ENCODE measurements at regions not wholly inside any gene's neighbourhood (a gene's known extent, or its start where the extent isn't known, plus 50 kb on each side); places are given as distances from the start of the nearest gene placed in this dataset.
"Not testable (repeated sequence)": the region's sequence is repeated elsewhere in the genome, so short reads cannot be mapped to it uniquely, and the experiment has no call there.

DNA sequence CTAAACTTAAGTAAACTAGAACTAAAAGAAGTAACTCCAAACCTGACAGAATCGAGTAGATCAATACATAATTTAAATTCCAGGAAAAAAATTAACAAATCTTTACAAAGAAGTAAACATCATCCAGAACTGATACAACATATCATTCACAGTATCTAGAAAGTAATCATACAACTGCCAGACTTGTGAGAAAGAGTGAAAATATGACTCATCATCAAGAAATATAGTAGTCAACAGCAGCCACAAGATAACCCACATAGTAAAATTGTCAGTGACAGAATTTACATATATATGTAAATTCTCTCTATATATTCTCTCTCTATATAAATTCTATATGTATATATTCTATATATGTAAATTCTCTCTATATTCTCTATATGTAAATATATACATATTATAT is 242.8 kb upstream of the RGS17 start:
- no peak for DNase-seq

- no peak for DNase-seq
These were observed 237.0 kb upstream of the RGS17 start for GRCh38 chr6:153368131-153368530.

DNA sequence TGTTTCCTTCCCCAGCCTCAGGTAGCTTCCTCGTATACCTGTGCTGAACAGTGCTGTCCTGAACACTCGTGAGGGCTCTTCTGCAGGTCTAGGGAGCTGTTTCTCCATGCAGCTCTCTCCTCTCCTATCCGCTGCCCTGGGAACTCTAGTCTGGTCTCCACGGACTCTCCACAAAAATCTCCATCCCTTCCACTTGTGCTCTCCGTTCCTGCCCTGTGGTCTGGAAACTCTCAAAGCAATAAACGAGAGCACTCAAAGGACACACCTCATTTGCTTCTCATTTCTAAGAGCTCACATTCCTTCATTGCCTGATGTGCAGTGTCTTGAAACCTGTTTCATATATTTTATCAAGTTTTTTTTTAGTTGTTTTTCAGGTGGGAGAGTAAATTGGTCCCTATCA is 235.9 kb upstream of the RGS17 start:
- no peak for DNase-seq

DNA sequence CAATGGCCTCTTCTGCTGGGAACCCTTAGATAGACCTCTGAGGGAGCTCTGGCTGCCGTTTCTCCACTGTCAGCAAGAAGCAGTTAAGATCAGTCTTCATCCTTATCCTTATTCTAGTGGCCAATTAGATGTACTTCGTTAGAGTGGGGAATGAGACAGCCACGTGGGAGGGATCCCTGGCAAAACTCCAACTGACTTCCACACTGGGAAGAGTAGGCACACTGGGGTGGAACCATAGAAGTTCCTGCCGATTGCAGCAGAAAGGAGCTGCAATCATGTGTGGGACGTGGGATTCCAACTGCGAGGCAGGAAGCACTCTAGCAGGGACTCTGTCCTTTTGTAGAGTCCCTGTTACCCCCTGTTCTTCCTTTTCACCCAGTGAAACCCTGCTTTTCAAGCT is 226.3 kb upstream of the RGS17 start:
- no peak for DNase-seq

DNA sequence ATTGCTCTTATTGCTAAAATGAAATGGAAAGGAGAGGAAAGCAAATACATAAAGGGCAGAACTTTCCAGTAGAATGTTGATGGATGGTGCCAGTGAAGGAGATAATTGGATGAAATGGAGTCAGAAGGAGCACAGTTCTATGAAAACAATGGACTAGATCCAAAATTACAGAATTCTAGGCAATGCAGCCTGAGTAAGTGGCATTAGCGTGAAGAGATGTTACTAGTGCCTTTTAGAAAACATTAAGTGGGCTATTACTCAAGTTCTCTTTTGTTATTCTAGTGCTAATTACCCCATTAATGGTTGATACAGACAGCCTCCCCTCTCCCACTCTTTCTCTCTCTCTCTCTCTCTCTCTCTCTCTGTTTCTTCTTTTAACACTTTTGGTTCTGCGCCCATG is 209.5 kb upstream of the RGS17 start:
- no peak for DNase-seq

- DNase-seq: no peak
These were observed 203.0 kb upstream of the RGS17 start for GRCh38 chr6:153334121-153334520.

GRCh38 chr6:153331221-153331620 is 200.1 kb upstream of the RGS17 start:
- not testable (repeated sequence) for DNase-seq

GRCh38 chr6:153328194-153328593 is 197.1 kb upstream of the RGS17 start:
- DNase-seq: no peak

DNA sequence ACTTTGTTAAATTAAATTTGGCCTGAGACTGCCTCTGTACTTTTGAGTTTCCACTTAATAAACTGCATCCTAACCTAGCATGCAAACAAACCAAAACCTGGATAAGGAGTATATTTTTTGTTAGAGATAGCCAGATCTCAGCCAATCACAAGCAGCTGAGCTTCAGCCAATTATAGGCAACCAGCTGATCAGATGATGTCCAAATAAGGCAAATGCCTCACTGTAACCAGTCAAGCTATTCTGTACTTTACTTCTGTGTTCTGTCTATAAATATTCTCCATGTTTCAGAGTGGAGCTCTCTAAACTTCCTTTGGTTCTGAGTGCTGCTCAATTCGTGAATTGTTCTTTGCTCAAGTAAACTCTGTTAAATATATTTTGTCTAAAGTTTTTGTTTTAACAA is 194.6 kb upstream of the RGS17 start:
- DNase-seq: no peak

DNA sequence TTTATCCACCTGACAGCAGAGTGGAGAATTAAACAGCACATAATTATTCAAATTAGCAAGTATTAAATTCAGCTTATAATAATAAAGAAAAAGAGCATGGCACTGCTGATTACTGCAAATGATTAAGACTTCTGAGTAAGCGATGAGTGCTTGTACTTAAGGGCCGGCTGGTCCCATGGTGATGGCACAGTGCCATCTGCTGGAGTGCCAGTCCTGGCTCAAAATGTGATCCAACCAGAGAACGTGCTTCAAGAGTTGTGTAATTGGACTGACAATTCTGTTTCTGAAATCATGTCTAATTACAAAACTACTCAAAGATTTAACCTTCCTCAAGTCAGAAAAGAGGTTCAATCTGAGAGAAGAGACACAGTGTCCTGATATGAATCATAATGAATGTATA is 181.6 kb upstream of the RGS17 start:
- peak; percentile 47 to 67 for DNase-seq

- no peak for DNase-seq
These were observed 178.6 kb upstream of the RGS17 start for GRCh38 chr6:153309651-153310050.

DNA sequence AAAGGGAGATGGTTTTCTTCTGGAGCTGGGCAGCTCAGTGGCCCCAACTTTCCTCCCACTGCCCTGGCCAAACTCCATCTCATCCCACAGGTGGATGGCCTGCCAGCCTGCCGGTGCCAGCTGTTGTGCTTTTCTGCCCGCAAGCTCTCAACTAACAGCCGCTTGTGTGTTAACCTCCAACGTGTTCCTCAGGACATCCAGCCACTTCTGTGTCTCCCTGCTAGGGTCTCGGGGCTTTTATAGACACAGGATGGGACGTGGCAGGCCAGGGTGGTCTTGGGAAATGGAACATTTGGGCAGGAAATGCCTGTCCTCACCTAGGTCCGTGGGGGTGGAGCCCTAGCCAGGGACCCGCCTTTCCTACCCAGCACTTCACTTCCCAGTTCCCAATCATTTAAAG is 171.1 kb upstream of the RGS17 start:
- DNase-seq: no peak

DNA sequence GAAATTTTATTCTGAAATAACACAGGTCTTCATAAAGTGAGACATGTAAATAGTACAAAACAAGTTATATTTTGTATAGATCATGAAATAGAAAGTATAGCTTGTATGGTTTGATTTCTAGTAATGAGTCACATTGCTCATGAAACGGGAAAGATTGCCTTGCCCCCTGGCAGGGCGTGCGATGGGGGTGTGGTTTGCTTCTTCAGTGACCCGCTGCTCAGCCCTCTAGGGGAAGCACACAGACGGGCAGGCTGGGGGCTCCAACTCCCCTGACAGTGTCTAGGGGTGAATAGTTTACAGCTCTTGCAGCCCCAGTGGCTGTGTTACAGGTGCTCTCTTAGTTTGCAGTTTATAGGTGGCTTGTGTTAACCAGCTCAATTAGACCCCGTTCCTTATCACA is 170.5 kb upstream of the RGS17 start:
- DNase-seq: no peak

GRCh38 chr6:153282456-153282855 is 151.4 kb upstream of the RGS17 start:
- DNase-seq: not testable (repeated sequence)

- DNase-seq: no peak
These were observed 144.9 kb upstream of the RGS17 start for GRCh38 chr6:153275997-153276396.

DNA sequence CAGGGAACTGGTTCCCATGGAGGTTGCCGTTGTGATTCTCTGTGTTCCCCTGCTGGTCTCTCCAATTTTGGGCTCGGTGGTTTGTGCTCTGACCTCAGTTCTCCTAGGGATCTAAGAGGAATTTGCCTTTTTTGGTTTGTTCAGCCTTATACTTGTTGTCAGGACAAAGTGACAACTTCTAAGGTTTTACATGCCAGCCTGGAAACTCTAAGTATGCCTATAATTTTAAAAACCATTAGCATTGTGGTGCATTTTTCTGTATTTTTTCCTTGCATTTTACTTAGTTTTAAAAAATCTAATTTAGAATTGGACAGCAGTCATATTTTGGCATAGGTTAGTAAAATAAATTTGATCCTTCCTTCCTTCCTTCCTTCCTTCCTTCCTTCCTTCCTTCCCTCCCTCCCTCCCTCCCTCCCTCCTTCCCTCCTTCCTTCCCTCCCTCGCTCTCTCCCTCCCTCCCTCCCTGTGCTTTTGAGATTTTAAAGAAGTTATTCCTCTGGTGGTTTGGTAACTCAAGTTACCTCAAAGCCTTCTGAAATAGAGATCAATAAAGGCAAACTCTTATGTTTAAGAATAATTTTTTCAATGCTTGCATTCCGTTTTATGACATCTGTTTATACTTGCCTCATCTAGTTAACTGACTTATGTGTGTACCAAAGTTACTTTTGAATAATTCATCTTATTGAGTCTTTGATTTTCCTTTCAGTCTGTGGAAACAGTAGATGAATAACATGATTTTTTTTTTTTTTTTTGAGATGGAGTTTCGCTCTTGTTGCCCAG is 141.3 kb upstream of the RGS17 start:
- no peak for DNase-seq

- DNase-seq: no peak
These were observed 132.4 kb upstream of the RGS17 start for GRCh38 chr6:153263489-153263888.

DNA sequence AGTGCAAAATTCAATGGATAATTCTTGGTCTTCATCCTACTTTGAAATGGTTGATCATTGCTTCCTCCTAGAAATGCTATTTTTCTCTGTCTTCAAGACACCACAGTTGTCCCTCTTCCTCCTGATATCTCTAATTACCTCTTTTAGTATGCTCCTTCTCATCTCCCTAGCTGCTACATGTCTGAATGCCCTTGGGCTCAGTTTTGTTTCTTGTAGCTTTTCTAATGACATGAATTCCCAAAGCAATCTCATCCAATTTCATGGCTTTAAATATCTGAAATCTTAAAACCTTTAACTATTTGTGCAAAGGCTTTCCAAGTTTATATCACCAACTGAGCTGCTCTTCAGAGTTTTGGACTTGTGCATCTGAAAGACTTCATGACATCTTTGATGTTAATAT is 120.2 kb upstream of the RGS17 start:
- no peak for DNase-seq

GRCh38 chr6:153237670-153238069 is 106.6 kb upstream of the RGS17 start:
- no peak for DNase-seq

DNA sequence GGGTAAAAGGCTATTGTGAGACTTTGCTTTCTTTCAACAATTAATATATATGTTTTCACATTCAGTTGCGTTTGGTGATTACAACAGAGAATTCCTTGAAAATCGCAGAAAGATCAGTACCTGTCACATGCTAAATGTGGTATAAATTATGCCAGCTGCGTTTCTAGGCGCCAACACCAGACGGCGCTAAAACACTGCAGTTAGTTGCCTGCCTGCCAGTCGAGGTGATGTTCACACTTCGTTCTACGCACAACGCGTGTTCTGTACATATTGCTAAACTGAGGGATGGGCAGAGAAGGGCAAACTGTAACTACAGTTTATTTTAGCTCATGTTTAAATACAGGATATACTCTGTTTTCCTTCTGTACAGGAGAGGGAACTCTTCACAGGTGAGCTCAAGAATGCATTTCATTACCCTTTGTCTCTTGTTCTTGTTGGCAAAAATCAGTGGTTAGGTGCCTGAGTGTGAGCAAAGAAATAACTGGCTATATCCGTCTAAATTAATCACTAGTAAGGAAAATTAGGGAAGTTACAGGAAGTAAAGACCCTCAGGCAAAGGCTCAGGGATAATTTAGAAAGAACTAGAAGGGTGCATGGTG is 100.1 kb upstream of the RGS17 start:
- DNase-seq: peak; percentile 29 to 40

DNA sequence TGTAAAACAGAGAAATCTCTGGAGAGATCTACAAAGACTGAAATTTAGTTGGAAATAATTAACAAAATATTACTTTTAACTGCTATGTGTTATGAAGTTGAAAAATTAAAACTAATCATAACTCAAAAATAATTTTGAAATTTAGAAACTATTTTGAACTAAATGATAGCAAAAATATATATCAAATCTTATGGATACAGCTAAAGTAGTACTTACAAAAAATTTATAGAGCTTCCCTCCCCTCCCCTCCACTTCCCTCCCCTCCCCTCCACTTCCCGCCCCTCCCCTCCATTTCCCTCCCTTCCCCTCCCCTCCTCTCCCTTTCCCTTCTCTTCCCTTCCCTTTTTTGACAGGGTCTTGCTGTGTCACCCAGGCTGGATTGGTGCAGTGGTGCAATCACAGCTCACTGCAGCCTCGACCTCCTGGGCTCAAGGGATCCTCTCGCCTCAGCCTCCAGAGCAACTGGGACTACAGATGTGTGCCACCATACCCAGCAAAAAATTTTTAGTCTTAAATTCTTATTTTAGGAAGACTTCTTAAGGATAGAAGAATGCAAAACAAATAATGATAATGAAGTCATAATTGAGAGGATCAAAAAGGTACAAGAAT is 87.2 kb upstream of the RGS17 start:
- no peak for DNase-seq

GRCh38 chr6:153216789-153217188 is 85.7 kb upstream of the RGS17 start:
- DNase-seq: no peak

DNA sequence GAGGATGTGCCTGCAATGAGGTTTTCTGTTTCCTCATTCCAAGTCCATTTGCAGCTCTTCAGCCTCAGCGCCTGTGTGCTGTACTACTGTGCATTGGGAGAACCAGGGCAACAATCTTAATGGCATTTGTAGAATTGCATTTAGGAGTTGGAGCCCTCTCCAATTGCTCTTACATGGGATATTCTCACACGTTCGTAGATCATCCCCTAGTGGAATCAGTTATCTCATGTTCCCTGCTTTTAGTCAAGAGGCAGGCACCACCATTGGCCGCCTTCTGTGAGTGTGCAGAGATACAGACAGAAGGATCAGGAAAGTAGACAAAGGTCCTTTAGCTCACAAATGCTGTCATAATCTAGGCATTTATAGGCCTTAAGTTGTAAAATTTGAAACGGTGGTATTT is 84.2 kb upstream of the RGS17 start:
- DNase-seq: peak; percentile 22 to 36

DNA sequence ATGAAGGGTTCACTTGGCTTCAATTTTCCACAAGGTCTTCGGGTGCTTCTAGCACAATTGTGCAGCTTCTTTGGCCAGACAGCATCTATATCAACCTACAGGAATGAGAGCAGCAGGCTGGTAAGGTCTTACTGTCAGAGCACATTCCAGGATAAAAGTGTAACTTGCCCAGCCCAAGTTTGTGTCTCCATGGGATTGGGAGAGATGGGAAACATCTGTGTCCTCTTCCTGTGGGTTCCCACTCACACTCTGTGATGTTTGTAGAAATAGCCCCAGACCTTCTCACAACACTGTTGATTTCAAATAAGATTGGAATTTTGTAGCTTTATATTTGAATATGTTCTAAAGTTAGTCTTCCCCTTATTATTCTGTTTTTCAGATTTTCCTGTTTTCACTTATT is 83.4 kb upstream of the RGS17 start:
- no peak for DNase-seq

DNA sequence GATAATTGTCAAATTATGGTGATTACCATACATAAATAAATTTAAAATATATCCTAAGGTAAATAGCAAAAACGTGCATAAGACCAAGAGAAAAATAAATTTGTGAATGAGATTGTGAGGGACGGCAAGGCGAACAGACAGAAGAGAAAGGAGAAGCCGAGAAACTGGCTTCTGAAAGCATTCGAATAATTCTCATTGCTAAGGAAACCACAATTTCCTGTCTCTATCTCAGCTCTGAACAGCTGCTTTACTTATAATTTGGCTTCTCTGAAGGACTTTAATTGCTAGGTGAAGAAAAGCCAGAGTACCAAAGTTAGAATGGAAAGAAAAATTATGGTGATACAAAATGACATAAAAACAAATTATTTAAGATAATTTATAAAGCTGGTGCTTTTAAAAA is 79.0 kb upstream of the RGS17 start:
- DNase-seq: peak; percentile 77 to 78
